GM21529 (cell line): ENCODE measurements at regions not wholly inside any gene's neighbourhood (a gene's known extent, or its start where the extent isn't known, plus 50 kb on each side); places are given as distances from the start of the nearest gene placed in this dataset.
"Not testable (repeated sequence)": the region's sequence is repeated elsewhere in the genome, so short reads cannot be mapped to it uniquely, and the experiment has no call there.

ENCODE experiments used
- ATAC-seq: cut with Tn5 transposase; IDR thresholded peaks from one replicate; pipeline ENCODE4 v1.9.1; 2021; ENCODE audit not compliant: unreplicated experiment

- ATAC-seq = not testable (repeated sequence)
Observed at GRCh38 chr5:99478450-99478849, 549.6 kb upstream of the CHD1 start.

GRCh38 chr5:99473328-99473727 lies 544.5 kb upstream of the CHD1 start:
- ATAC-seq = not testable (repeated sequence)

- not testable (repeated sequence) for ATAC-seq
Observed at GRCh38 chr5:99471726-99472125, 542.9 kb upstream of the CHD1 start.

GRCh38 chr5:99471178-99471577 lies 542.4 kb upstream of the CHD1 start:
- ATAC-seq = not testable (repeated sequence)

- ATAC-seq = not testable (repeated sequence)
Observed at GRCh38 chr5:99470636-99471035, 541.8 kb upstream of the CHD1 start.

- ATAC-seq = no peak
Observed at GRCh38 chr5:99460701-99461100, 531.9 kb upstream of the CHD1 start.

- no peak for ATAC-seq
Observed at GRCh38 chr5:99453196-99453595, 524.4 kb upstream of the CHD1 start.

- no peak for ATAC-seq
Observed at GRCh38 chr5:99449786-99450185, 521.0 kb upstream of the CHD1 start.

- no peak for ATAC-seq
Observed at GRCh38 chr5:99445805-99446204, 517.0 kb upstream of the CHD1 start.

GRCh38 chr5:99441235-99441634 lies 512.4 kb upstream of the CHD1 start:
- ATAC-seq = no peak

- no peak for ATAC-seq
Observed at GRCh38 chr5:99438619-99439018, 509.8 kb upstream of the CHD1 start.

- no peak for ATAC-seq
Observed at GRCh38 chr5:99437986-99438385, 509.2 kb upstream of the CHD1 start.

GRCh38 chr5:99423396-99423795 lies 494.6 kb upstream of the CHD1 start:
- not testable (repeated sequence) for ATAC-seq

GRCh38 chr5:99418640-99419039 lies 489.8 kb upstream of the CHD1 start:
- not testable (repeated sequence) for ATAC-seq

- ATAC-seq = not testable (repeated sequence)
Observed at GRCh38 chr5:99410386-99410785, 481.6 kb upstream of the CHD1 start.

- not testable (repeated sequence) for ATAC-seq
Observed at GRCh38 chr5:99404764-99405302, 476.0 kb upstream of the CHD1 start.

GRCh38 chr5:99400571-99400970 lies 471.8 kb upstream of the CHD1 start:
- ATAC-seq = not testable (repeated sequence)

- ATAC-seq = no peak
Observed at GRCh38 chr5:99398976-99399375, 470.2 kb upstream of the CHD1 start.

- no peak for ATAC-seq
Observed at GRCh38 chr5:99386406-99387077, 457.7 kb upstream of the CHD1 start.

GRCh38 chr5:99379187-99379586 lies 450.4 kb upstream of the CHD1 start:
- ATAC-seq = no peak

- ATAC-seq = no peak
Observed at GRCh38 chr5:99378443-99378842, 449.6 kb upstream of the CHD1 start.

- no peak for ATAC-seq
Observed at GRCh38 chr5:99369797-99370593, 441.2 kb upstream of the CHD1 start.
